ENCODE measurements at regions not wholly inside any gene's neighbourhood (a gene's known extent, or its start where the extent isn't known, plus 50 kb on each side); places are given as distances from the start of the nearest gene placed in this dataset.

GRCh38 chr9:104240890-104241289 lies 146.8 kb downstream of the SMC2 start:
- intact Hi-C loops (cut with DNase I; ENCODE audit: low total_unique reads) (no loop called here), in situ Hi-C loops (cut with MboI; ENCODE audit: low sequenced_read_pairs in 4 of 4) (no loop called here)
- ATAC-seq (no peak), DNase-seq (no peak)
- H3K27me3 ChIP-seq, result no peaks in the 10 kb centered on the region
- no peaks in the 10 kb centered on the region for H3K9me3 ChIP-seq
- H3K4me3 ChIP-seq, result no peak overlapping the region
- TF ChIP-seq POLR2A (IDR thresholded peaks at IDR 0.05), result no peak
- TF ChIP-seq, protein P1, sequence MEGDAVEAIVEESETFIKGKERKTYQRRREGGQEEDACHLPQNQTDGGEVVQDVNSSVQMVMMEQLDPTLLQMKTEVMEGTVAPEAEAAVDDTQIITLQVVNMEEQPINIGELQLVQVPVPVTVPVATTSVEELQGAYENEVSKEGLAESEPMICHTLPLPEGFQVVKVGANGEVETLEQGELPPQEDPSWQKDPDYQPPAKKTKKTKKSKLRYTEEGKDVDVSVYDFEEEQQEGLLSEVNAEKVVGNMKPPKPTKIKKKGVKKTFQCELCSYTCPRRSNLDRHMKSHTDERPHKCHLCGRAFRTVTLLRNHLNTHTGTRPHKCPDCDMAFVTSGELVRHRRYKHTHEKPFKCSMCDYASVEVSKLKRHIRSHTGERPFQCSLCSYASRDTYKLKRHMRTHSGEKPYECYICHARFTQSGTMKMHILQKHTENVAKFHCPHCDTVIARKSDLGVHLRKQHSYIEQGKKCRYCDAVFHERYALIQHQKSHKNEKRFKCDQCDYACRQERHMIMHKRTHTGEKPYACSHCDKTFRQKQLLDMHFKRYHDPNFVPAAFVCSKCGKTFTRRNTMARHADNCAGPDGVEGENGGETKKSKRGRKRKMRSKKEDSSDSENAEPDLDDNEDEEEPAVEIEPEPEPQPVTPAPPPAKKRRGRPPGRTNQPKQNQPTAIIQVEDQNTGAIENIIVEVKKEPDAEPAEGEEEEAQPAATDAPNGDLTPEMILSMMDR (IDR thresholded peaks at IDR 0.05 in 4 of 5, conservative IDR thresholded peaks at IDR 0.05 in 1 of 5), result no peak
- no peaks in the 10 kb centered on the region for H3K4me1 ChIP-seq
- H3K36me3 ChIP-seq, result no peaks in the 10 kb centered on the region
- H3K27ac ChIP-seq, result no peak overlapping the region

- DNase-seq, result no peak
- no peak for TF ChIP-seq POLR2A (IDR thresholded peaks at IDR 0.05)
- TF ChIP-seq, protein P1 (IDR thresholded peaks at IDR 0.05 in 4 of 5, conservative IDR thresholded peaks at IDR 0.05 in 1 of 5), result no peak
- Histone ChIP-seq H3K9me3 (no peaks in the 10 kb centered on the region), H3K27ac (no peak overlapping the region), H3K36me3 (no peaks in the 10 kb centered on the region), H3K27me3 (no peaks in the 10 kb centered on the region), H3K4me3 (no peak overlapping the region), H3K4me1 (no peaks in the 10 kb centered on the region)
- intact Hi-C loops (cut with DNase I; ENCODE audit: low total_unique reads), result no loop called here
- ATAC-seq, result no peak
- in situ Hi-C loops (cut with MboI; ENCODE audit: low sequenced_read_pairs in 4 of 4), result no loop called here
These were observed 151.8 kb downstream of the SMC2 start for GRCh38 chr9:104245925-104246324.

DNA sequence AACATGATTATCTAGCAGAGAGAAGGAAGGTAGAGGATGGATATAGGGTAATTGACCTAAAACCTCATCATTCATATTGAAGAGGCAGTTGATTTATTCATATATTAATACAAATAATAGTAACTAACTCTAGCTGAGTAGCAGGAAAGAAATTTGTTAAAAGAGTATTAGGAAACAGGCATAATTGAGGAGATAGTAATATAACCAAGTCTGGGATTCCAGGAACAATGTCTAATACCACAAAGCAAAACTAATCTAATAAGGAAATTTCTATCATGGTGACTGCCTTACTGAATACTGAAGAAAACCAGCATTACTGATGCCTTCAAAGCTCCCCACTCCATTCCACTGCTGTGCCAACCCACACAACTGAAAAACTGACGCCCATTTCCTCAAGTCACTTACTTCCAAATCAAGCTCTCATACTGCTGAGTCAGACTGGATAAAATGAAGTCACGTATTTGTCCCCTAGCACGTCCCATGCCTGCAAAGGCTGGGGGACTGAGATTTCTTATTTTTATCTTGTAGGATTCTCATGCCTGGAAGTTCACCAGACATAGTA lies 153.9 kb downstream of the SMC2 start:
- no peak for TF ChIP-seq POLR2A (IDR thresholded peaks at IDR 0.05)
- TF ChIP-seq, protein P1 (IDR thresholded peaks at IDR 0.05 in 4 of 5, conservative IDR thresholded peaks at IDR 0.05 in 1 of 5), result no peak
- no peaks in the 10 kb centered on the region for H3K27me3 ChIP-seq
- no peak overlapping the region for H3K4me3 ChIP-seq
- no peak for ATAC-seq
- in situ Hi-C loops (cut with MboI; ENCODE audit: low sequenced_read_pairs in 4 of 4) (no loop called here), intact Hi-C loops (cut with DNase I; ENCODE audit: low total_unique reads) (no loop called here)
- no peaks in the 10 kb centered on the region for H3K9me3 ChIP-seq
- no peaks in the 10 kb centered on the region for H3K4me1 ChIP-seq
- no peak for DNase-seq
- no peaks in the 10 kb centered on the region for H3K36me3 ChIP-seq
- no peak overlapping the region for H3K27ac ChIP-seq

GRCh38 chr9:104256031-104256695 lies 162.1 kb downstream of the SMC2 start:
- intact Hi-C loops (cut with DNase I; ENCODE audit: low total_unique reads), result no loop called here
- in situ Hi-C loops (cut with MboI; ENCODE audit: low sequenced_read_pairs in 4 of 4), result no loop called here
- no peak for TF ChIP-seq POLR2A (IDR thresholded peaks at IDR 0.05)
- TF ChIP-seq, protein P1 (IDR thresholded peaks at IDR 0.05 in 4 of 5, conservative IDR thresholded peaks at IDR 0.05 in 1 of 5), result no peak
- no peaks in the 10 kb centered on the region for H3K4me1 ChIP-seq
- ATAC-seq, result no peak
- no peaks in the 10 kb centered on the region for H3K27me3 ChIP-seq
- H3K27ac ChIP-seq, result no peak overlapping the region
- no peaks in the 10 kb centered on the region for H3K36me3 ChIP-seq
- H3K9me3 ChIP-seq, result no peaks in the 10 kb centered on the region
- H3K4me3 ChIP-seq, result no peak overlapping the region
- DNase-seq, result no peak

GRCh38 chr9:104256696-104257062 lies 162.6 kb downstream of the SMC2 start:
- DNase-seq (no peak), ATAC-seq (no peak)
- no peaks in the 10 kb centered on the region for H3K27me3 ChIP-seq
- in situ Hi-C loops (cut with MboI; ENCODE audit: low sequenced_read_pairs in 4 of 4) (no loop called here), intact Hi-C loops (cut with DNase I; ENCODE audit: low total_unique reads) (no loop called here)
- H3K4me3 ChIP-seq, result no peak overlapping the region
- no peak for TF ChIP-seq POLR2A (IDR thresholded peaks at IDR 0.05)
- TF ChIP-seq, protein P1 (IDR thresholded peaks at IDR 0.05 in 4 of 5, conservative IDR thresholded peaks at IDR 0.05 in 1 of 5), result no peak
- no peaks in the 10 kb centered on the region for H3K4me1 ChIP-seq
- no peaks in the 10 kb centered on the region for H3K9me3 ChIP-seq
- no peaks in the 10 kb centered on the region for H3K36me3 ChIP-seq
- no peak overlapping the region for H3K27ac ChIP-seq
